HG03521 (cell line): ENCODE measurements at regions not wholly inside any gene's neighbourhood (a gene's known extent, or its start where the extent isn't known, plus 50 kb on each side); places are given as distances from the start of the nearest gene placed in this dataset.
"Not testable (repeated sequence)": the region's sequence is repeated elsewhere in the genome, so short reads cannot be mapped to it uniquely, and the experiment has no call there.

Experiments
- ATAC-seq: cut with Tn5 transposase; IDR thresholded peaks from one replicate; pipeline ENCODE4 v1.9.1; 2021; ENCODE audit warnings: mild to moderate bottlenecking, moderate library complexity; ENCODE audit not compliant: unreplicated experiment

- ATAC-seq = no peak
These were observed 131.2 kb upstream of the FOXN2 start for GRCh38 chr2:48183276-48183675.

GRCh38 chr2:48183991-48184390, 130.5 kb upstream of the FOXN2 start:
- no peak for ATAC-seq

GRCh38 chr2:48187503-48187902, 127.0 kb upstream of the FOXN2 start:
- no peak for ATAC-seq

GRCh38 chr2:48189552-48190228, 124.8 kb upstream of the FOXN2 start:
- no peak for ATAC-seq

- no peak for ATAC-seq
These were observed 124.3 kb upstream of the FOXN2 start for GRCh38 chr2:48190230-48190629.

- ATAC-seq = no peak
These were observed 119.8 kb upstream of the FOXN2 start for GRCh38 chr2:48194641-48195040.

GRCh38 chr2:48195169-48195568, 119.3 kb upstream of the FOXN2 start:
- ATAC-seq = no peak

GRCh38 chr2:48197618-48198017, 116.9 kb upstream of the FOXN2 start:
- no peak for ATAC-seq

GRCh38 chr2:48198371-48198770, 116.1 kb upstream of the FOXN2 start:
- no peak for ATAC-seq

GRCh38 chr2:48199070-48199469, 115.4 kb upstream of the FOXN2 start:
- no peak for ATAC-seq

- ATAC-seq = no peak
These were observed 113.7 kb upstream of the FOXN2 start for GRCh38 chr2:48200620-48201293.

- not testable (repeated sequence) for ATAC-seq
These were observed 113.0 kb upstream of the FOXN2 start for GRCh38 chr2:48201435-48201834.

GRCh38 chr2:48202863-48203642, 111.4 kb upstream of the FOXN2 start:
- ATAC-seq = no peak

- ATAC-seq = no peak
These were observed 110.8 kb upstream of the FOXN2 start for GRCh38 chr2:48203668-48204067.

GRCh38 chr2:48204750-48205136, 109.7 kb upstream of the FOXN2 start:
- ATAC-seq = no peak

GRCh38 chr2:48205137-48205798, 109.2 kb upstream of the FOXN2 start:
- ATAC-seq = no peak

GRCh38 chr2:48206056-48206656, 108.3 kb upstream of the FOXN2 start:
- ATAC-seq = not testable (repeated sequence)

- ATAC-seq = no peak
These were observed 107.3 kb upstream of the FOXN2 start for GRCh38 chr2:48207201-48207641.

GRCh38 chr2:48207851-48208250, 106.6 kb upstream of the FOXN2 start:
- ATAC-seq = no peak

- no peak for ATAC-seq
These were observed 105.1 kb upstream of the FOXN2 start for GRCh38 chr2:48209214-48209885.
